ENCODE measurements at regions not wholly inside any gene's neighbourhood (a gene's known extent, or its start where the extent isn't known, plus 50 kb on each side); places are given as distances from the start of the nearest gene placed in this dataset.
A peak's percentile ranks its signal among the peaks of the same experiment; 100 is the strongest.

GRCh38 chr6:159100395-159101182 is 55.8 kb upstream of the TAGAP start:
- intact Hi-C loops (cut with DNase I), result loop anchor here (10.0 kb wide), 1 partner anchor 96 kb away; the partner anchor contains the start of gene RSPH3
- no peak for DNase-seq

- DNase-seq, result no peak
- intact Hi-C loops (cut with DNase I), result loop anchor here (10.0 kb wide), 1 partner anchor 95 kb away; the partner anchor contains the start of gene RSPH3
These were observed 55.2 kb upstream of the TAGAP start for GRCh38 chr6:159099961-159100360.

GRCh38 chr6:159099276-159099675 is 54.5 kb upstream of the TAGAP start:
- intact Hi-C loops (cut with DNase I), result no loop called here
- no peak for DNase-seq

GRCh38 chr6:159098636-159099106 is 53.9 kb upstream of the TAGAP start:
- DNase-seq, result no peak
- intact Hi-C loops (cut with DNase I), result no loop called here

- intact Hi-C loops (cut with DNase I), result no loop called here
- DNase-seq, result no peak
These were observed 52.5 kb upstream of the TAGAP start for GRCh38 chr6:159097256-159097655.

GRCh38 chr6:159095616-159096015 is 50.8 kb upstream of the TAGAP start:
- no peak for DNase-seq
- intact Hi-C loops (cut with DNase I), result no loop called here

GRCh38 chr6:159094444-159095252 is 49.9 kb upstream of the TAGAP start:
- DNase-seq, result peak in 2 of 10 donors; percentile 39 to 44
- intact Hi-C loops (cut with DNase I), result no loop called here
